ENCODE measurements at regions not wholly inside any gene's neighbourhood (a gene's known extent, or its start where the extent isn't known, plus 50 kb on each side); places are given as distances from the start of the nearest gene placed in this dataset.

- Histone ChIP-seq H3K9me3 (0 out of 2 replicates have a peak, but pooled peaks cover 3% of the 10 kb centered on the region), H3K4me1 (no peaks in the 10 kb centered on the region), H3K27me3 (replicated peaks; ENCODE audit: control insufficient read depth, insufficient read depth, low read length) (no peaks in the 10 kb centered on the region), H3K36me3 (ENCODE audit: control insufficient read depth, insufficient read depth, low read length) (no peaks in the 10 kb centered on the region), H3K4me3 (ENCODE audit: low read depth, low read length) (no peak overlapping the region)
- peak; percentile 60 to 65 for DNase-seq
- Mint-ChIP-seq H3K9me3 (ENCODE audit: unreplicated experiment) (no peaks in the 10 kb centered on the region), H3K27ac (ENCODE audit: unreplicated experiment) (no peak overlapping the region), H3K4me1 (ENCODE audit: low read depth, unreplicated experiment) (no peaks in the 10 kb centered on the region), H3K27me3 (ENCODE audit: insufficient read depth, unreplicated experiment) (no peaks in the 10 kb centered on the region), H3K4me3 (ENCODE audit: unreplicated experiment) (no peak overlapping the region), H3K36me3 (ENCODE audit: insufficient read depth, unreplicated experiment) (no peaks in the 10 kb centered on the region)
- POLR2A ChIA-PET, result interaction anchor here (0.6 kb wide), 1 partner anchor 445 kb away, joined by 3 read pairs; no protein-coding TSS in a partner anchor
- TF ChIP-seq CTCF (IDR thresholded peaks at IDR 0.05; ENCODE audit: insufficient read depth in 1 of 2, low read depth in 1 of 2, low read length in 1 of 2, severe bottlenecking in 1 of 2, unreplicated experiment in 1 of 2), result no peak
- intact Hi-C loops (cut with micrococcal nuclease; ENCODE audit: unreplicated experiment), result no loop called here
- BruUV-seq (replicated peaks), result no TSS peak
- CTCF ChIA-PET, result no interaction called here
Observed at GRCh38 chr6:14799928-14800327, 445.9 kb upstream of the JARID2 start.

- peaks cover 4% of the 10 kb centered on the region for H3K36me3 Mint-ChIP-seq (ENCODE audit: insufficient read depth, unreplicated experiment)
- no peaks in the 10 kb centered on the region for H3K4me1 Mint-ChIP-seq (ENCODE audit: low read depth, unreplicated experiment)
- H3K4me1 ChIP-seq, result no peaks in the 10 kb centered on the region
- intact Hi-C loops (cut with micrococcal nuclease; ENCODE audit: unreplicated experiment), result no loop called here
- TF ChIP-seq CTCF (IDR thresholded peaks at IDR 0.05; ENCODE audit: insufficient read depth in 1 of 2, low read depth in 1 of 2, low read length in 1 of 2, severe bottlenecking in 1 of 2, unreplicated experiment in 1 of 2), result no peak
- no peaks in the 10 kb centered on the region for H3K27me3 Mint-ChIP-seq (ENCODE audit: insufficient read depth, unreplicated experiment)
- no peak overlapping the region for H3K4me3 ChIP-seq (ENCODE audit: low read depth, low read length)
- no peak overlapping the region for H3K27ac Mint-ChIP-seq (ENCODE audit: unreplicated experiment)
- BruUV-seq (replicated peaks), result no TSS peak
- 0 out of 2 replicates have a peak, but pooled peaks cover 3% of the 10 kb centered on the region for H3K9me3 ChIP-seq
- no peaks in the 10 kb centered on the region for H3K27me3 ChIP-seq (replicated peaks; ENCODE audit: control insufficient read depth, insufficient read depth, low read length)
- H3K36me3 ChIP-seq (ENCODE audit: control insufficient read depth, insufficient read depth, low read length), result no peaks in the 10 kb centered on the region
- no peak overlapping the region for H3K4me3 Mint-ChIP-seq (ENCODE audit: unreplicated experiment)
- DNase-seq, result no peak
- ChIA-PET CTCF (no interaction called here), POLR2A (no interaction called here)
- peaks cover 6% of the 10 kb centered on the region for H3K9me3 Mint-ChIP-seq (ENCODE audit: unreplicated experiment)
Observed at GRCh38 chr6:14802514-14803160, 443.2 kb upstream of the JARID2 start.

GRCh38 chr6:14804001-14804784 lies 441.7 kb upstream of the JARID2 start:
- 0 out of 2 replicates have a peak, but pooled peaks cover 3% of the 10 kb centered on the region for H3K9me3 ChIP-seq
- BruUV-seq (replicated peaks), result no TSS peak
- no peak overlapping the region for H3K4me3 Mint-ChIP-seq (ENCODE audit: unreplicated experiment)
- H3K36me3 Mint-ChIP-seq (ENCODE audit: insufficient read depth, unreplicated experiment), result peaks cover 4% of the 10 kb centered on the region
- ChIA-PET CTCF (no interaction called here), POLR2A (no interaction called here)
- no peak for DNase-seq
- no peaks in the 10 kb centered on the region for H3K4me1 ChIP-seq
- no peaks in the 10 kb centered on the region for H3K27me3 ChIP-seq (replicated peaks; ENCODE audit: control insufficient read depth, insufficient read depth, low read length)
- peaks cover 12% of the 10 kb centered on the region for H3K9me3 Mint-ChIP-seq (ENCODE audit: unreplicated experiment)
- no peaks in the 10 kb centered on the region for H3K27me3 Mint-ChIP-seq (ENCODE audit: insufficient read depth, unreplicated experiment)
- no peak for TF ChIP-seq CTCF (IDR thresholded peaks at IDR 0.05; ENCODE audit: insufficient read depth in 1 of 2, low read depth in 1 of 2, low read length in 1 of 2, severe bottlenecking in 1 of 2, unreplicated experiment in 1 of 2)
- H3K27ac Mint-ChIP-seq (ENCODE audit: unreplicated experiment), result no peak overlapping the region
- H3K36me3 ChIP-seq (ENCODE audit: control insufficient read depth, insufficient read depth, low read length), result no peaks in the 10 kb centered on the region
- H3K4me1 Mint-ChIP-seq (ENCODE audit: low read depth, unreplicated experiment), result no peaks in the 10 kb centered on the region
- intact Hi-C loops (cut with micrococcal nuclease; ENCODE audit: unreplicated experiment), result no loop called here
- H3K4me3 ChIP-seq (ENCODE audit: low read depth, low read length), result no peak overlapping the region

Measured in Caco-2 (cell line).